ENCODE measurements at regions not wholly inside any gene's neighbourhood (a gene's known extent, or its start where the extent isn't known, plus 50 kb on each side); places are given as distances from the start of the nearest gene placed in this dataset.

DNA sequence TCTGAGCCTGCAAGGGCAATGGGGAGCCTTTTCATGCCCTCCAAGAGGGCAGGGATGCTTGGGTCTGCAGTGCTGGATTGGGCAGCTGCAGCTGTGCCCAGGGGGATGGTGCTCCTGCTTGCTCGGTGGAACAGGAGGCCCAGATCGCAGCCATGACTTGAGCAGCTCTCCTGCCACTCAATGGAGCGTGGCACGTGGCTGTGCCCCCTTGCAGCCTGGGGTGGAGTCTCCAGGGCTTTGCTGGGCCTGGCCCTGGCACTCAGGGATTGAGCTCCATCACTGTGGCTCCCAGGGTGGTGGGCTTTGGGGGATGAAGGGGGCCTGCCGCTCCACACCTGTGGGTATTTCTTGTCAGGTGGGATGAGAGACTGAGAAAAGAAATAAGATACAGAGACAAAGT is 53.4 kb upstream of the IBSP start:
- DNase-seq (ENCODE audit: low read depth, low spot score) (no peak), FAIRE-seq (no peak)
- H3K27ac ChIP-seq (ENCODE audit: control insufficient read depth, insufficient read depth, low read length) = no peak overlapping the region
- H3K27me3 ChIP-seq (ENCODE audit: control insufficient read depth, extremely low read depth, insufficient read depth, low read length) = no peaks in the 10 kb centered on the region
- dilution Hi-C loops (cut with MboI; ENCODE audit: extremely low pct_ligation_motif_present, low sequenced_read_pairs) = no loop called here
- H3K4me1 ChIP-seq (ENCODE audit: control insufficient read depth, extremely low read depth, insufficient read depth, low read length) = no peaks in the 10 kb centered on the region
- no peaks in the 10 kb centered on the region for H3K9me3 ChIP-seq (ENCODE audit: control insufficient read depth, low read depth, low read length)
- H4K20me1 ChIP-seq (ENCODE audit: control insufficient read depth, extremely low read depth, insufficient read depth, low read length) = no peaks in the 10 kb centered on the region
- TF ChIP-seq, protein P1, sequence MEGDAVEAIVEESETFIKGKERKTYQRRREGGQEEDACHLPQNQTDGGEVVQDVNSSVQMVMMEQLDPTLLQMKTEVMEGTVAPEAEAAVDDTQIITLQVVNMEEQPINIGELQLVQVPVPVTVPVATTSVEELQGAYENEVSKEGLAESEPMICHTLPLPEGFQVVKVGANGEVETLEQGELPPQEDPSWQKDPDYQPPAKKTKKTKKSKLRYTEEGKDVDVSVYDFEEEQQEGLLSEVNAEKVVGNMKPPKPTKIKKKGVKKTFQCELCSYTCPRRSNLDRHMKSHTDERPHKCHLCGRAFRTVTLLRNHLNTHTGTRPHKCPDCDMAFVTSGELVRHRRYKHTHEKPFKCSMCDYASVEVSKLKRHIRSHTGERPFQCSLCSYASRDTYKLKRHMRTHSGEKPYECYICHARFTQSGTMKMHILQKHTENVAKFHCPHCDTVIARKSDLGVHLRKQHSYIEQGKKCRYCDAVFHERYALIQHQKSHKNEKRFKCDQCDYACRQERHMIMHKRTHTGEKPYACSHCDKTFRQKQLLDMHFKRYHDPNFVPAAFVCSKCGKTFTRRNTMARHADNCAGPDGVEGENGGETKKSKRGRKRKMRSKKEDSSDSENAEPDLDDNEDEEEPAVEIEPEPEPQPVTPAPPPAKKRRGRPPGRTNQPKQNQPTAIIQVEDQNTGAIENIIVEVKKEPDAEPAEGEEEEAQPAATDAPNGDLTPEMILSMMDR (optimal IDR thresholded peaks at IDR 0.05 in 1 of 3, IDR thresholded peaks at IDR 0.05 in 1 of 3, conservative IDR thresholded peaks at IDR 0.05 in 1 of 3; ENCODE audit: extremely low read depth in 1 of 3, insufficient read depth in 2 of 3, low read length in 3 of 3) = no peak
- TF ChIP-seq EZH2 (IDR thresholded peaks at IDR 0.05; ENCODE audit: low read length) = no peak
- H3K4me2 ChIP-seq (ENCODE audit: control insufficient read depth, extremely low read depth, insufficient read depth, low read depth, low read length) = no peak overlapping the region
- H2AFZ ChIP-seq (ENCODE audit: control insufficient read depth, low read length) = no peak overlapping the region
- H3K36me3 ChIP-seq (ENCODE audit: control insufficient read depth in 2 of 2, extremely low read depth in 1 of 2, insufficient read depth in 2 of 2, low read length in 2 of 2) = no peaks in the 10 kb centered on the region
- H3K9me1 ChIP-seq (ENCODE audit: control insufficient read depth, extremely low read depth, insufficient read depth, low read length) = no peaks in the 10 kb centered on the region
- no peaks in the 10 kb centered on the region for H3K79me2 ChIP-seq (ENCODE audit: control insufficient read depth, insufficient read depth, low read length)
- no peak overlapping the region for H3K9ac ChIP-seq (ENCODE audit: control insufficient read depth, extremely low read depth, insufficient read depth, low read length)
- H3K4me3 ChIP-seq (ENCODE audit: control insufficient read depth in 2 of 3, extremely low read depth in 1 of 3, insufficient read depth in 2 of 3, low read depth in 1 of 3, low read length in 3 of 3) = no peak overlapping the region

Small RNA genes lying in the stretch of these regions (small RNA-seq; reads per million reads assigned to genes)
- 0 reads per million in 3 experiments for gene RF00019 (ENCODE audit: insufficient read length in 3 of 3, low read depth in 3 of 3, low replicate concordance in 1 of 3)

All from keratinocyte (primary cell).